GM18526 (cell line): ENCODE measurements at regions not wholly inside any gene's neighbourhood (a gene's known extent, or its start where the extent isn't known, plus 50 kb on each side); places are given as distances from the start of the nearest gene placed in this dataset.

Experiments used
- POLR2A ChIP-seq: IDR thresholded peaks from 3 replicates; pipeline ENCODE4 v1.6.1; 2011; ENCODE audit not compliant: insufficient read length; ENCODE audit errors: extremely low read depth

DNA sequence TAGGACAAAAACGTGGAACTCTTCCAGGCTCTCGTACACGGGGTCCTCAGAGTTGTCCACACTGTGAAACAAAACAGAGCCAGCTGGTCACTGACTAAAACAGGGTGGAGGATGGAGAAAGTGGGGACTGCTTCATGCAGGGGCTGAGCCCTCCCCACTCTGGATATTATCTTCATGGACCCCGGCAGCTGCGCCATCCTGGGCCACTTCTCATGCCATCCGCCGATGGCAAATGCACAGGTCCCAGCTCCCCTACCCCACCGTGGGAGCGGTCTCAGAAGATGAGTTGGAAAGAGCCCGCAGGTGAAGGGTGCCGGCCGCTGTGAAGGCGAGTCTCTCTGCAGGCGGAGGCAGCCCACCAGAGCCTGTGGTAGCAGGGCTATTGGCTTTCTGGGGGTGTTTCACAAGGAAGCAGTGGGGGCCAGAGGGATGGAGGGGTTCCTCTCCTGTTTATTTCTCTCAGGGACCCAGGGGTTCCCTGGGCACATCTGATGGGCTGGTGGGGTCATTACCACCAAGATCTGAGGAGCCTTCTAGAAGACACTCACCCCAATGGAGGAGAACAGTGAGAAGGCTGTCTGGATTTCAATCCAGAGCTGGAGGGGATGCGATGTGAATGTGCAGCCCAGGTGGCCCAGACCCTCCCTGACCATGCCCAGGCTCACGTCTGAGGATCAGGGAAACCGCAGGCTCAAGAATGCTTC, 177.3 kb downstream of the KLF13 start:
- TF ChIP-seq POLR2A, result no peak

DNA sequence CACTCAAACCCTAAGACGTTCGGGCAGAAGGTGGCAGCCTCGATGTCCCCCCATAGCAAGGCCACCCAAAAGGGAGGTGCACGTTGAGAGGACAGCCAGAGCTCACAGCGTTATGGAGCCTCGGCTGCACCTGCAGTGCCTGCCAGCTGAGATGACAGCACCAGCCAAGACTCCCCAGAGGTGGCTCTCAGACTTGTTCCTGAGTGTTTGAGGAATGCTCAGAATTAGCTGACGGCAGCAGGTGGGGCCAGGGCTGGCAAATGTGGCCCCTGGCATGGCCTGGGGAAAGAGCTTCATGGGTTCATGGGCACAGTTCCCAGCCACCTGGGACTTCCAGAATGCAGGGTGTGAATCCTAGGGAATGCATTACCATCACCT, 177.8 kb downstream of the KLF13 start:
- no peak for TF ChIP-seq POLR2A

DNA sequence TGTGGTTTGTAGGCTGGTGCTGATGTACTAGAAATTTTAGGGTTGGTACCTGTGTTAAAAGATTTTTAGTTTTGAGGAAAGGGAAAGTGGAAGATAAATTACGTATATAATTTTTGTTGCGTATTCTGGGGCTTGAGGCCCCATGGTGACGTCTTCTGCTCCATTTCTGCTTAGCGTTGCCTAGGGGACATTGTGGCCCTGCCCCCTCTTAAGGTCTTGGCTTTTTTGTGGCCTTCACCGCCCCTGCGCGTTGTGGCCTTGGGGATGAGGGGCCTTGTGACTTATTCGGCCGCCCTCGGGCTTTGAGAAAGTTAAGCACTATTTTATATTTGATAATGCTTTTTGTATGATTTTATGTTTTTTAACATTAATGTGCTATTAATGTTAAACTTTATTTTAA, 182.0 kb downstream of the KLF13 start:
- TF ChIP-seq POLR2A, result no peak

DNA sequence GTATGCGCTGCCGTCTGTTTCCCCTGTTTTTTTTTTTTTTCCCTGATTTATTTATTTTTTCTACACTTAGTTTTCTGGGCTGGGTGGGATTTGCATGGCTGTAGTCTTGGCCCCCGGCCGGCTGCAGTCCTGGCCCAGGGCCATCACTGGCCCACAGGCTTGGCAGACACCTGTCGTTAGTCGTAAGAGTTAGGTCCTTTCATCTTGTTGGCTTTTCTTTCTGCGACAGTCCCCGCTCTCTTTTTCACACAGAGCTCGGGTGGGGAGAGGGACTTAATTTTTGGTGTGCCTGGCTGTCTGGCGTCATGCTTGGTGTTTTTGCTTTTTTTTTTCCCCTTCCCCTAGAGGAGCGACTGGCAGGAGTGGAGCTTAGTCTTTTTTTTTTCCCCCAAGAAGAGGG, 183.4 kb downstream of the KLF13 start:
- no peak for TF ChIP-seq POLR2A

DNA sequence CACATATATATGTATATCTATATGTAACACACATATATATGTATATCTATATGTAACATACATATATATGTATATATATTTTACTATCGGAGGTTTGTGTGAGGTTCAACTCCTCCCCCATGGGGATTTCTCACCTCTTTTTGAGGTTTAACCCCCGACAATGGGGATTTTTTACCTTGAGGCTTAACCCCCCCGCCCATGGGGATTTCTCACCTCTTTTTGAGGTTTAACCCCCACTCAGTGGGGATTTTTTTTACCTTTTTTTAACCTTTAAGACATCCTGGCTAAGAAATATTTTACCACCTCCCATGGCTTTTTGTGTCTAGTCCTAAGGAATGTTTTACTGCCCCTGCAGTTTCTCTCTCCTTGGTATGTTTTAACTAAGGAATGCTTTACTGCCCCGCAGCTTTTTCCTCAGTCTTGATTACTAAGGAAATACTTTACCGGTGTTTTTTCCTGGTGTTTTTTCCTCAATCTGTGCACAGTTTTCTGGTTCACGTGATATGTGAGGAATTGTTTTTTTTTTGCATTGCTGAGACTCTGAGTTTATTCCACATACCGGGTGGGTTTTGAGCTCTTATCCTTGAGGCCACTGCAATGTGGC, 185.2 kb downstream of the KLF13 start:
- no peak for TF ChIP-seq POLR2A

DNA sequence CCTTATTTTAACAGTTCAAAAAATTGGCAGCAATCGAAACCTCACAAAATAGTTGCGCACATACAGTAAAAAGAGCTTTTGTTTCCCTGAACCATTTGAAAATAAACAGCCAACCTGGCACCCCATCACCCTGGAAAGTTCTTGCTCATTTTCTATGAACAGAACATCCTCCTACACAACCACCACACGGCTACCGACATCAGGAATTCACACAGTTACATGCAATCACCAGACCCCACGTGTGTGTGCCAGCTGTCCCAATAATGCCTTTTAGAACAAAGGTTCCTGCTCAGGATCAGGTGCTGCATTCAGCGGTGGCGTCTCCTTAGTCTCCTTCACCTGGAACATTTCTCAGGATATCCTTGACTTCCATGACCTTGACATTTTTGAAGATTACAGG, 186.5 kb downstream of the KLF13 start:
- no peak for TF ChIP-seq POLR2A

DNA sequence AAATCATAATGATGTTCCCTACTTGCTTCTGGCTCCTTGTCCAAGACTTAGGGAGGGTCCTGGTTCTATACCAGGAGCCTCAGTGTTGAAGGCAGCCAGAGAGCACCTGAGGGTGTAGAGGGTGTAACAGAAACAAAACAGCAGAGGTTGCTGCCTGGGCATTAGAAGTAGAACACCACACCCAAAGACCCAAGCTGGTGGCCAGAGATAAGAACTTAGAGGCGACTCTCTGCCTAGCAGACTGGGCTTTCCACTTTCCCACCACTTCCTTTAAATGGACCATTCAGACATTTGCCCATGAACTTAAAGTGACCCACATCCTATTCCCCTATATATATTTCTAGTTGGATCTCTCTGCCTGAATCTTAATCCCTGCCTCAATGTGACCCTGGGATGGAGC, 189.8 kb downstream of the KLF13 start:
- TF ChIP-seq POLR2A, result no peak

DNA sequence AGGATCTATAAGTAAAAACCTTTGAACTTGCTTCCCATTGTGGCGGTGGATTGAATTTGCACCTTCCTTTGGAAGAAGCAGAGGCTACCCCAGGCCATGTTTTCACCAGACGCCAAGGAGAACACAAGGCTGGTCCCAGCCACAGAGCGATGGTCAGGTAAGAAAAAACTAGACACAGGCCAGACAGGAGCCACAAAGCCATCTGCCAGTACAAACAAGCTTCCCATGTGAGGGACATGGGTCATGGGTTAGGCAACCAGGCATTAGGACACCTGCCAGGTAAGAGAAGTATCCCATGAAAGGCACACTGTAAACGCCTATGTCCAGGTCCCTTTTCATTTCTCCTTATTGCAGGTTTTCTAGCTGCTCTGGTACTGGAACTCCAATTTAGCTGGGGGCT, 190.2 kb downstream of the KLF13 start:
- no peak for TF ChIP-seq POLR2A

DNA sequence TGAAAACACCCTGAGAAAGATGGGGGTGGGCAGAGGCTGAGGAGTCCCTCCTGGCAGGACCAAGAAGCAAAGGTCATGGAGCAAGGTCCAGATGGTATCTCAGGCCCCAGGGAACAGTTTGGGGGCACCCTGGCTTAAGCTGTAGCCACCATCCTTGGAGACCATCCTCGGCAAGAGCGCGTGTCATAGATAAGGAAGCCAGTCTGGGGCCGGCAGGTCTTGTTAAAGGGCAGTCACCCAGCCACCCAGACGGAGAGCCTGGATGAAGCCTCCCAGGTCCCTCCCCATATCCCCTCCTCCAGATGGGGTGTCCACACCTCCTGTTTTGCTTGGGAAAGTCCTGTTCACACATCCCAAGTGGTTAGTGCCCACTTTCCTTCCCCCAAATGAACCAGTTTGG, 191.1 kb downstream of the KLF13 start:
- TF ChIP-seq POLR2A, result no peak

DNA sequence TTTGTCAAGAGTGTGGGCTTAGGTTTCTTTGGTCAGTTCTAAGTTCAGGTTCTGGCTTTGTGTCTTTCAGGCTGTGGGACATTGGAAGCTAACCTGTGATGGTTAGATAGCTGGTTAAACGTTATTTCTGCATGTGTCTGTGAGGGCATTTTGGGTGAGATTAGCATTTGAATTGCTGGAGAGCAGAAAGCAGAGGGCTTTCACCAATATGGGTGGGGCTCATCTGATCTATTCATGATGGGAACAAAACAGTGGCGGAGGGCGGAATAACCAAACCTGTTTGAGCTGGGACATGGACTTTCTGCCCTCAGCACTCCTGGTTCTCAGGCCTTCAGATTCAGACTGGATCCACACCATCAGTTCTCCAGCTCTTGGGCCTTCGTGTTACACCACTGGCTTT, 195.4 kb downstream of the KLF13 start:
- no peak for TF ChIP-seq POLR2A

DNA sequence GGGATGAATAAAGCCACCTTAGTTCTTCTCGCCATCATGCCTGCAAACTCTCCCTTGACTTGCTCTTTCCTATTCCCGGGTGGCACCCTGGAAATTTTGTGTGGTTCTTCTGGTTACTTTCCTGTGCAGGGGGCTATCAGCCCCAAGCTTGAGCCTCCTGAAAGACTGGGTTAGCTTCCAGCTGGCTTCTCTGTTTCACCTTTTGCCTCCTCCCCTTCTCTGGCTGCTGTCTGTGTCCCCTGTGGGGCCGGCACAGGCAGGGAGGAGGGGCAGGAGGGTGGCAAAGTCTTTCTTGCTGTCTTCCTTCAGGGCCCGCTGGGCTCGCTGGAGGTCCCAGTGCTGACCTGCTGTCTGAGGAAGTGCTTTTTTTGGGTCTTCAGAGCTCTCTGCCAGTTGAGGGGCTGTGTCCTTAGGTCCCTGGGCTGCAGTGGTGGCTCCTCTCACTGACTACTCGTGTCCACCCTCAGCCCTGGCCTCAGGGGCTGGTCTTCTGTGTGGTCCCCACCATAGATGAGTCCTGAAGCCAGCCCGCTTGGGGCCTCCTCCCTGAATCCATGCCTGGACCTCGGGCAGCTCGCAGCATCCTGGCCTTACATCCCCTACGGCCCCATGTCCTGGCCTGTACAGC, 196.5 kb downstream of the KLF13 start:
- no peak for TF ChIP-seq POLR2A

DNA sequence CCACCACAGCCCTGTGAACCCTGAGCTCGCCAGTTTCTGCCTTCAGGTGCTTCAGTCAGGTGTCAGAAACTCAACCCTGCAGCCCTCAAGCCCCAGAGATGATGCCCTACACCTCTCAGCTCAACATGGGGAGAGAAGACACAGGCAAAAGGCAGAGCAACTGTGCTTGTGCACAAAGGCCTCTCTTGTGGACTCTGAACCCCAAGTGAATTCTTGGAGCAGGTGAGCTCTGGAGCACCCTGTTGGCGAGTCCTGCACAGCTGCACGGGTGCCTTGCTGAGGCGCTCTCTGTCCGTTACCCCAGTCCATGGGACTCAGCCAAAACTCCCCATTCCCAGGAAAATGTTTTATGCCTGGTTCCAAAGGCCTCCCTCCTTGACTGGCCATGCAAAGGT, 197.0 kb downstream of the KLF13 start:
- TF ChIP-seq POLR2A, result no peak

DNA sequence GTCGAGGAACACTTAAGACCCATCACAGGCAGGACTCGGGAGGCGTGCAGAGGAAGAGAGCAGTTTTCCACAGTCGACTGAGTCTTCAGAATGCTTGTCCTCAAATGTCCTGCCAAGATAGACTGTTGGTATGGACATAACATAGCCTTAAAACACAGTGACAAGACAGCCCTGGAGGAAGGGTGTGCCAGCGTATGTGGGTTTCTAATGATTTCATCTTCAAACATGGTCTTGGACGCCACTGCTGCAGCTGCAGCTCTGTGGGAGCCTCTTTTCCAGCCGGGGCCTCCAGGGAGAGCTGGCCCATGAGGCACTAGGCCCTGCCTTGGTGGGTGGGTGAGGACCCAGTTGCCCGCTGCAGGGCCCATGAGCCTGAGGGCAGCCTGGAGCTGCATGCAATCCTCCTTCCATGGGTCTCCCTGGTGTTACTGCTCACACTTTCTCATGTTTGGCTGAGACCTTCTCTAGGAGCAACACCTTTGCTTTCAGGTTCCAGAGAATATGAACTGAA, 198.6 kb downstream of the KLF13 start:
- no peak for TF ChIP-seq POLR2A

DNA sequence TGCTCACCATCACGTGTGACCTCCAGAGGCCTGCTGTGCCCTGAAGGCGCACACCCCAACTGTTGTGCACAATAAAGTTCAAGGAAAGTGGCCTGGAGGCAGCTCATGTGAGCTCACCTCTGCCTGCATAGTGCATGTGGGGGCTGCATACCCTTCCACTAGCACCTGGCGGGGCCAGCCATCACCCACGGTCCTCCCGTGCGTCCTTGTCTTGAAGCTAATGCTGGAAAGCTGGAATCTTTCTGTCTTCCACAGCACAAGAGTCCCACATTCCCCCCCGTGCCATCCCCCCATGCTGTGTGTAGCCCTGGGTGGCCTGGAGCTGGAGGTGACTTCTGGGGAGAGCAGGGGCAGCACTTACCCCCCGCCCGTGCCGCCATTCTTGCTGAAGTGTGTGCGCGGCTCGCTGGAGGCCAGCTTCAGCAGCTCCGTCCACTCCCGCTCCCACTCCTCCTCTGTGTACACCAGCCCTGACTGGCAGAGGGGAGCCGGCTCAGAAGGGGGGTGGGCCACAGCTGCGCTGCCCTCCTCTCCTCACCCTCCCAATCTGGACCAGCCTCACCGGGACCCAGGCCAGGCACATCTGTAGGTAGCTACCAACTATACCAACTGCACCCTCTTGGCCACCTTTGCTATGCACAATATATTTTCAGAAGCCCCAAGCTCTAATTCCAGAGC, 199.5 kb downstream of the KLF13 start:
- no peak for TF ChIP-seq POLR2A

DNA sequence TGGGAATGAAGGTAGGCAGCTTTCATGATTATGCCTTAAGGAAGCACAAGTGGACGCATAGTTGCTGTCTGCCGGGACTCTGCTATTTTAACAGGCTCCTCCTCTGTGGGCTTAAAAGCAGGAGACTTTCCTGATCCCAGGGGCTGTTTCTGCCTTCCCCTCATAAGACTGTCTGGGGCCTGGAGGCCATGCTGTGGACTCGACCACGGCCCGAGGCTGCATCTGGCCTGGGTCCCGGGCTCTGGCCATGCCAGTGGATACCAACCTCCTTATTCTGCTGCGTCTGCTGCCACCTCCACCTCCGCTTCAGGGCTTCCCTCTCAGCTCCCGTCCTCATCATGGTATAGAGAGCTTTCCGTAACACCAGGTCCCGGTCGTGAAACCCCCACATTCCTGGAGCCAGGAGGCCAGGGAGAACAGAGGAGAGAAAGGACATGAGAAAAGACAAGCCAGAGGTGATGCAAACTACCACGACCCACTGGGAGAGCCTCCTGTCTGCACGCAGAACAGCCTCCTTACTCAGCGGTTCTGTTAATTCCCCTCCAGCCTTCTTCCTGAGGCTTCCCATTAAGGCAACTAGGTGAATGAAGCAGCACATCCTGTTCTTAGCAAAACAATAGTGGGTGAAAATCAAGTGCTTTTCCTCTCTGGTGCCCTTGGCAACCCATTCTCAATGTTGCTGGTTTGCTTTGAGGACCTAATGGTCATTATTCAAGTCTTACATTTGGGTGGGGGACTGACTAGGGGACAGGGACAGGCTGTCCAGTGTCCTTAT, 200.5 kb downstream of the KLF13 start:
- no peak for TF ChIP-seq POLR2A
